T-helper 1 cell treated with Interleukin-12 subunit alpha and Interleukin-12 subunit beta and Interleukin-4 antibody, amounts not matched to agents 30 μg/mL and 1 μg/mL, for 36 hours (primary cell): ENCODE measurements at regions not wholly inside any gene's neighbourhood (a gene's known extent, or its start where the extent isn't known, plus 50 kb on each side); places are given as distances from the start of the nearest gene placed in this dataset.
"Not testable (repeated sequence)": the region's sequence is repeated elsewhere in the genome, so short reads cannot be mapped to it uniquely, and the experiment has no call there.

Experiments used
- H3K27ac Mint-ChIP-seq: one replicate; pipeline ENCODE4 v1.8.0; 2021; ENCODE audit warnings: mild to moderate bottlenecking, mixed read lengths
- H3K27me3 Mint-ChIP-seq: one replicate; pipeline ENCODE4 v1.8.0; 2021; ENCODE audit warnings: low read depth, mixed read lengths
- H3K36me3 Mint-ChIP-seq: one replicate; pipeline ENCODE4 v1.8.0; 2021; ENCODE audit warnings: low read depth, mixed read lengths
- H3K4me1 Mint-ChIP-seq: one replicate; pipeline ENCODE4 v1.8.0; 2021; ENCODE audit warnings: low read depth, mixed read lengths
- H3K4me3 Mint-ChIP-seq: one replicate; pipeline ENCODE4 v1.8.0; 2021; ENCODE audit warnings: mild to moderate bottlenecking, moderate library complexity, mixed read lengths
- H3K9me3 Mint-ChIP-seq: one replicate; pipeline ENCODE4 v1.8.0; 2021; ENCODE audit warnings: mixed read lengths

GRCh38 chr5:114822436-114822835, 347.3 kb downstream of the TRIM36 start:
- no peaks in the 10 kb centered on the region for H3K27me3 Mint-ChIP-seq
- H3K36me3 Mint-ChIP-seq: no peaks in the 10 kb centered on the region
- H3K4me1 Mint-ChIP-seq: no peaks in the 10 kb centered on the region
- no peak overlapping the region for H3K4me3 Mint-ChIP-seq
- no peak overlapping the region for H3K27ac Mint-ChIP-seq
- peaks cover 25% of the 10 kb centered on the region for H3K9me3 Mint-ChIP-seq

GRCh38 chr5:114790403-114790792, 379.3 kb downstream of the TRIM36 start:
- no peak overlapping the region for H3K4me3 Mint-ChIP-seq
- H3K36me3 Mint-ChIP-seq: no peaks in the 10 kb centered on the region
- H3K4me1 Mint-ChIP-seq: no peaks in the 10 kb centered on the region
- H3K9me3 Mint-ChIP-seq: no peaks in the 10 kb centered on the region
- no peaks in the 10 kb centered on the region for H3K27me3 Mint-ChIP-seq
- no peak overlapping the region for H3K27ac Mint-ChIP-seq

GRCh38 chr5:114789773-114790402, 379.8 kb downstream of the TRIM36 start:
- H3K9me3 Mint-ChIP-seq: no peaks in the 10 kb centered on the region
- H3K4me3 Mint-ChIP-seq: no peak overlapping the region
- no peaks in the 10 kb centered on the region for H3K36me3 Mint-ChIP-seq
- no peaks in the 10 kb centered on the region for H3K4me1 Mint-ChIP-seq
- no peaks in the 10 kb centered on the region for H3K27me3 Mint-ChIP-seq
- H3K27ac Mint-ChIP-seq: no peak overlapping the region

GRCh38 chr5:114782869-114783268, 386.8 kb downstream of the TRIM36 start:
- Mint-ChIP-seq H3K27ac (no peak overlapping the region), H3K27me3 (no peaks in the 10 kb centered on the region), H3K9me3 (no peaks in the 10 kb centered on the region), H3K4me1 (no peaks in the 10 kb centered on the region), H3K4me3 (no peak overlapping the region), H3K36me3 (no peaks in the 10 kb centered on the region)

GRCh38 chr5:114782177-114782576, 387.5 kb downstream of the TRIM36 start:
- Mint-ChIP-seq H3K27ac (no peak overlapping the region), H3K4me3 (no peak overlapping the region), H3K27me3 (no peaks in the 10 kb centered on the region), H3K4me1 (no peaks in the 10 kb centered on the region), H3K36me3 (no peaks in the 10 kb centered on the region), H3K9me3 (no peaks in the 10 kb centered on the region)

GRCh38 chr5:114780290-114780689, 389.4 kb downstream of the TRIM36 start:
- Mint-ChIP-seq H3K4me1 (no peaks in the 10 kb centered on the region), H3K27ac (no peak overlapping the region), H3K9me3 (no peaks in the 10 kb centered on the region), H3K4me3 (no peak overlapping the region), H3K36me3 (no peaks in the 10 kb centered on the region), H3K27me3 (no peaks in the 10 kb centered on the region)

GRCh38 chr5:114744406-114744805, 382.5 kb downstream of the KCNN2 start:
- Mint-ChIP-seq H3K4me3 (no peak overlapping the region), H3K4me1 (no peaks in the 10 kb centered on the region), H3K27me3 (no peaks in the 10 kb centered on the region), H3K27ac (no peak overlapping the region), H3K9me3 (no peaks in the 10 kb centered on the region), H3K36me3 (no peaks in the 10 kb centered on the region)

GRCh38 chr5:114734238-114734637, 372.4 kb downstream of the KCNN2 start:
- H3K36me3 Mint-ChIP-seq: no peaks in the 10 kb centered on the region
- no peak overlapping the region for H3K4me3 Mint-ChIP-seq
- H3K27ac Mint-ChIP-seq: no peak overlapping the region
- no peaks in the 10 kb centered on the region for H3K4me1 Mint-ChIP-seq
- H3K27me3 Mint-ChIP-seq: no peaks in the 10 kb centered on the region
- peaks cover 3% of the 10 kb centered on the region for H3K9me3 Mint-ChIP-seq

- Mint-ChIP-seq H3K4me3 (no peak overlapping the region), H3K4me1 (no peaks in the 10 kb centered on the region), H3K36me3 (no peaks in the 10 kb centered on the region), H3K27ac (no peak overlapping the region), H3K27me3 (no peaks in the 10 kb centered on the region), H3K9me3 (peaks cover 3% of the 10 kb centered on the region)
Observed at GRCh38 chr5:114729986-114730385, 368.1 kb downstream of the KCNN2 start.

GRCh38 chr5:114727358-114727757, 365.5 kb downstream of the KCNN2 start:
- Mint-ChIP-seq H3K36me3 (no peaks in the 10 kb centered on the region), H3K9me3 (peaks cover 3% of the 10 kb centered on the region), H3K27ac (no peak overlapping the region), H3K4me3 (no peak overlapping the region), H3K4me1 (no peaks in the 10 kb centered on the region), H3K27me3 (no peaks in the 10 kb centered on the region)

GRCh38 chr5:114726131-114726530, 364.3 kb downstream of the KCNN2 start:
- no peaks in the 10 kb centered on the region for H3K36me3 Mint-ChIP-seq
- peaks cover 3% of the 10 kb centered on the region for H3K9me3 Mint-ChIP-seq
- H3K27ac Mint-ChIP-seq: no peak overlapping the region
- no peaks in the 10 kb centered on the region for H3K4me1 Mint-ChIP-seq
- H3K27me3 Mint-ChIP-seq: no peaks in the 10 kb centered on the region
- no peak overlapping the region for H3K4me3 Mint-ChIP-seq

- Mint-ChIP-seq H3K9me3 (peaks cover 10% of the 10 kb centered on the region), H3K4me1 (no peaks in the 10 kb centered on the region), H3K27me3 (no peaks in the 10 kb centered on the region), H3K4me3 (no peak overlapping the region), H3K27ac (no peak overlapping the region), H3K36me3 (no peaks in the 10 kb centered on the region)
Observed at GRCh38 chr5:114719268-114719667, 357.4 kb downstream of the KCNN2 start.

- no peak overlapping the region for H3K27ac Mint-ChIP-seq
- no peaks in the 10 kb centered on the region for H3K36me3 Mint-ChIP-seq
- no peaks in the 10 kb centered on the region for H3K27me3 Mint-ChIP-seq
- H3K4me3 Mint-ChIP-seq: no peak overlapping the region
- H3K4me1 Mint-ChIP-seq: no peaks in the 10 kb centered on the region
- peaks cover 10% of the 10 kb centered on the region for H3K9me3 Mint-ChIP-seq
Observed at GRCh38 chr5:114716955-114717354, 355.1 kb downstream of the KCNN2 start.

GRCh38 chr5:114704225-114704893, 342.5 kb downstream of the KCNN2 start:
- not testable (repeated sequence) for H3K36me3 Mint-ChIP-seq, H3K9me3 Mint-ChIP-seq, H3K27ac Mint-ChIP-seq, H3K27me3 Mint-ChIP-seq, H3K4me3 Mint-ChIP-seq, H3K4me1 Mint-ChIP-seq

GRCh38 chr5:114702731-114703130, 340.9 kb downstream of the KCNN2 start:
- no peaks in the 10 kb centered on the region for H3K36me3 Mint-ChIP-seq
- H3K9me3 Mint-ChIP-seq: no peaks in the 10 kb centered on the region
- H3K27ac Mint-ChIP-seq: no peak overlapping the region
- H3K4me1 Mint-ChIP-seq: no peaks in the 10 kb centered on the region
- no peak overlapping the region for H3K4me3 Mint-ChIP-seq
- no peaks in the 10 kb centered on the region for H3K27me3 Mint-ChIP-seq
